ENCODE measurements at regions not wholly inside any gene's neighbourhood (a gene's known extent, or its start where the extent isn't known, plus 50 kb on each side); places are given as distances from the start of the nearest gene placed in this dataset.

DNA sequence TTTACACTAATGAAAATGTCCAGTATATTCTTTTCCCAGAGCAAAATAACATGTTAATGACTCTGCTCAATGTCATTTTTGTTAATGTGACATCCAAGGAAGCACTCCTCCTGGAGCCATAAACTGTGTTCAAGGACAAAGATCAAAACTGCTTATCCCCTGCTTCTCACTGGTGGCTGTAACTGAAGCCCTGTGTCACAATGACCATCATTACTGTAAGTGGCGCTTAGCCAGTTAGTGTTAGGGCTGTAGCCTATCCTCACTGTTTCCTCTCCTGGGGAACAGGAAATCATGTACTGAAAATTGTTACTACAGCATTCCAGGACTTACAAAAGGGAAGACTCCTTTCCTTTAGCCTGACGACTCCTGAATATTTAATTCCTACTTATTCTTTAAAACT, 71.7 kb upstream of the COX7C start:
- TF ChIP-seq POLR2A (IDR thresholded peaks at IDR 0.05; ENCODE audit: control extremely low read depth in 1 of 2, low read depth in 2 of 2, low read length in 2 of 2) (no peak), NRF1 (IDR thresholded peaks at IDR 0.05; ENCODE audit: low read depth, low read length) (no peak), POLR2AphosphoS5 (IDR thresholded peaks at IDR 0.05; ENCODE audit: low read depth, low read length) (no peak), YY1 (IDR thresholded peaks at IDR 0.05; ENCODE audit: low read depth, low read length) (no peak), CEBPB (IDR thresholded peaks at IDR 0.05; ENCODE audit: low read depth, low read length) (no peak), EP300 (IDR thresholded peaks at IDR 0.05; ENCODE audit: borderline replicate concordance in 1 of 2, low read depth in 2 of 2, low read length in 2 of 2) (no peak), SIX5 (IDR thresholded peaks at IDR 0.05; ENCODE audit: low read depth, low read length) (no peak), CHD2 (IDR thresholded peaks at IDR 0.05; ENCODE audit: low read length) (no peak), CBX8 (IDR thresholded peaks at IDR 0.05; ENCODE audit: borderline replicate concordance, low read depth, low read length) (no peak), SIRT6 (IDR thresholded peaks at IDR 0.05; ENCODE audit: low read length) (no peak)
- TF ChIP-seq, protein P1, sequence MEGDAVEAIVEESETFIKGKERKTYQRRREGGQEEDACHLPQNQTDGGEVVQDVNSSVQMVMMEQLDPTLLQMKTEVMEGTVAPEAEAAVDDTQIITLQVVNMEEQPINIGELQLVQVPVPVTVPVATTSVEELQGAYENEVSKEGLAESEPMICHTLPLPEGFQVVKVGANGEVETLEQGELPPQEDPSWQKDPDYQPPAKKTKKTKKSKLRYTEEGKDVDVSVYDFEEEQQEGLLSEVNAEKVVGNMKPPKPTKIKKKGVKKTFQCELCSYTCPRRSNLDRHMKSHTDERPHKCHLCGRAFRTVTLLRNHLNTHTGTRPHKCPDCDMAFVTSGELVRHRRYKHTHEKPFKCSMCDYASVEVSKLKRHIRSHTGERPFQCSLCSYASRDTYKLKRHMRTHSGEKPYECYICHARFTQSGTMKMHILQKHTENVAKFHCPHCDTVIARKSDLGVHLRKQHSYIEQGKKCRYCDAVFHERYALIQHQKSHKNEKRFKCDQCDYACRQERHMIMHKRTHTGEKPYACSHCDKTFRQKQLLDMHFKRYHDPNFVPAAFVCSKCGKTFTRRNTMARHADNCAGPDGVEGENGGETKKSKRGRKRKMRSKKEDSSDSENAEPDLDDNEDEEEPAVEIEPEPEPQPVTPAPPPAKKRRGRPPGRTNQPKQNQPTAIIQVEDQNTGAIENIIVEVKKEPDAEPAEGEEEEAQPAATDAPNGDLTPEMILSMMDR (IDR thresholded peaks at IDR 0.05; ENCODE audit: control extremely low read depth in 1 of 3, insufficient read depth in 1 of 3, low read depth in 1 of 3, low read length in 3 of 3), result no peak
- TF ChIP-seq, protein P2, sequence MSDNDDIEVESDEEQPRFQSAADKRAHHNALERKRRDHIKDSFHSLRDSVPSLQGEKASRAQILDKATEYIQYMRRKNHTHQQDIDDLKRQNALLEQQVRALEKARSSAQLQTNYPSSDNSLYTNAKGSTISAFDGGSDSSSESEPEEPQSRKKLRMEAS (IDR thresholded peaks at IDR 0.05), result no peak

All from H1 (cell line).